CD4-positive, alpha-beta T cell treated with Interleukin-17A for 1 hour (primary cell): ENCODE measurements at regions not wholly inside any gene's neighbourhood (a gene's known extent, or its start where the extent isn't known, plus 50 kb on each side); places are given as distances from the start of the nearest gene placed in this dataset.
"Not testable (repeated sequence)": the region's sequence is repeated elsewhere in the genome, so short reads cannot be mapped to it uniquely, and the experiment has no call there.

Experiments
- DNase-seq: peaks from one replicate; pipeline ENCODE4 v3.0.0-alpha.2; 2020

DNA sequence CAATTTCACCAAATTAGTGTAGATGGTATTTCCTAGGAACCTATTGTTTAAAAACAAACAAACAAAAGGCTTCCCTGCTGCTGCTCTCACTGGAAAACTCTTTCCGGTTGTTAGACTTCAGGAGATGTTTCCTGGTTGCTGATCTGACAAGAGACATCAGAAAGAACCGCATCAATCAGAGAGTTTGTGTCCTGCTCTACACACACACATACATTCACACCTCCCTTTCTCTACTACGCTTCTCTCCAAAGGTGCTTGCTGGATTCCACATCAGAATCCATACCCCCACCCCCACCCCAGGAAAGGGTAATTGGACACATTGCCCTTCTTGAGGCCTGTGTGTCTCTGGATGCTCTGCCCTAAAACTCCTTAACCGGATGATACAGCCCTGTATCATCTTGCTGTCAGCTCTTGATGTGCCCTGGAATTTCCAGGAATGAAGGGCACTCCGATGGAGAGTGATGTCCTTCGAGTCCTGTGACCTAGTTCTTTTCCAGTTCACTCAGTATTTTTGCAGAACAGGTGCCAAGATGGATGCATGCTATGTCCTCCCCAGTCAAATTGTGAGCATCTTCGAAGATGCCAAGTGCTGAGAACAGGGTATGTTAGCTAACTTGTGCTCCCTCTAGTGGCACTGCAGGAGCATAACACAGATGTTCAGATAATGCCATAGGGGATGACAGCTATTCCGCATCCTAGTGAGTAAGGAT lies 113.7 kb upstream of the SLC35F3 start:
- peak; percentile 41 for DNase-seq

DNA sequence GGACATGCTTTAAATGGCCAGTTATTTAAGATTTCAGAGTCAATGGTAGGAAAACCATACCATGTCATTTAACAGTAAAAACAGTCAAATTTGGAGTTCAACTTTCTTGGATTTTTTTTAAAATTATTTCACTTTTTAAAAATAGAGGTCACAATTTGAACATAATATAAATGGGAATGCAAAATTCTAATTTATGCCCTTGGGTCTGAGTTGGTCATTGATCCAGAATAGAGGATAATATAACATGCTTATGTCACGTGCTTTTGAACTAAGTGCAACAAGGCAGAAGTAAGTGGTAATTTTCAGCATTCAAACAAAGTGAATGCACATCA lies 113.1 kb upstream of the SLC35F3 start:
- DNase-seq = no peak

DNA sequence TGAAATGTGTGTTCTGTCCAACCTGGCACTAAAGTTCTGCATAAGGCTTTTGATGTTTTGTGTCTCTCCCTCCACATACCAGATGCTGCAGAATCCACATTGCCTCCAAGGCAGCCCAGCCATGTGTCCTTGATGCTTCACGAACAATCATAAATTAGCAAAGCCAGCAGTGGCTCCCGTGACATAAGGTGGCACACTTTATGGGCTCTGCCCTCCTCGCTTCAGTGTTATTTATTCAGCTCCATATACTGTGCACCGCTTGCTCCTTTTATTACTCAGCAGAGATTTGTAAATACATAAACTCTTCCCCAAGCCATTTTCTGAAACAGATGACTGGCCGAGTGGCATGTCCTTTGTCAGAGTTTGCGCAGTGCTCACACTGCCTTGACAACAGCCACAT lies 112.8 kb upstream of the SLC35F3 start:
- no peak for DNase-seq

DNA sequence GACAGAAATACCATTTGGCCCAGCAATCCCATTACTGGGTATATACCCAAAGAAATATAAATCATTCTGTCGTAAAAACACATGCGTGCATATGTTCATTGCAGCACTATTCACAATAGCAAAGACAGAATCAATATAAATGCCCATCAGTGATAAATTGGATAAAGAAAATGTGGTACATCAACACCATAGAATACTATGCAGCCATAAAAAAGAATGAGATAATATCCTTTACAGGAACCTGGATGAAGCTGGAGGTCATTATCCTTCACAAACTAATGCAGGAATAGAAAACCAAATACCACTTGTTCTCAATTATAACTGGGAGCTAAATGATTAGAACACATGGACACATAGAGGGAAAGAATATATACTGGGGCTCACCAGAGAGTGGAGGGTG lies 109.6 kb upstream of the SLC35F3 start:
- DNase-seq = no peak

DNA sequence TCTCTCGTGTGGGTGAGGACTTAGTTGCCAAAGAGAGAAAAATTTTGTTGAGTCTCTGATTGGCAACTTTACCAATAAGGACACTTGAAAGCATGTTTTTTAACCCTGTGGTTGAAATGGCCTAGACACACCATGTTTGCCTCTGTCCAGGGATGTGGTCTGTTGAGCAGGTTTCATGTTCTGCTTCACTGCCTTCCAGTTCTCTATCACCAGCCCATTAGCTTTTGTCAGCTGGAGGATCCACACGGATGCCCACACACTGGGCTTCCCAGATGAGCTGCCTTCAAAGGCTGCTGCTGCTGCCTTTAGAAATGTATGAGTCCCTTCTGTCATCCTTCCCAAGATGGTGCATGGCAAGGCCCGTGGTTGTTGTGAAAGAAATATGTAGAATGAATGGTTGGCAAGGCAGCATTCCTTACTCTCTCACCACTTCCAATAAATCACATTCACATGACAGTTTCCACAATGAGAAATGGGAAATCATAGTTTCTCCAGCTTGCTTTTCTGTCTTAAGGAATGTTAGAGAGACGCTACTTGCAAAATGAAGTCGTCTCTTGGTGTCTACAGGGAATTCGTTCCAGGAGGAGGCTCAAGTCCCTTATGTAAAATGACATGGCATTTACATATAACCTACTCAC lies 108.2 kb upstream of the SLC35F3 start:
- no peak for DNase-seq

DNA sequence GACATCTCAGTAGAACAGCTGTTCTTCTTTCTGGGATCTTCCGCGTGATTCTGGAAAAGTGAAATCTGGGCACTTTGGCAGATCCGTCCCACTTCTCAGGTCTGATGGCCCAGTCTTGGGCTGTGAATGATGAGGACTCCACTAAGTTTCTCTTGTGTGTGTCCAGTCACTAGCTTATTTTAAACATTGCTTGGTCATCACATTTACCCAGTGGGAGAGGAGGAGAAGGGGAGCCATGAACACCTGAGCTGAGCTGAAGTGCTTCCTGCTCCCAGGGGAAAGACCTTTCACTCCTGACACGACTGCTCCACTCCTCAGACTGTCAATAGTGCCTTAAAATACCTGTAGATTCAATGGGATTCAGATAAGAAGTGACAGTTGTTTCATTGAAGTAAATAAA lies 101.9 kb upstream of the SLC35F3 start:
- no peak for DNase-seq

DNA sequence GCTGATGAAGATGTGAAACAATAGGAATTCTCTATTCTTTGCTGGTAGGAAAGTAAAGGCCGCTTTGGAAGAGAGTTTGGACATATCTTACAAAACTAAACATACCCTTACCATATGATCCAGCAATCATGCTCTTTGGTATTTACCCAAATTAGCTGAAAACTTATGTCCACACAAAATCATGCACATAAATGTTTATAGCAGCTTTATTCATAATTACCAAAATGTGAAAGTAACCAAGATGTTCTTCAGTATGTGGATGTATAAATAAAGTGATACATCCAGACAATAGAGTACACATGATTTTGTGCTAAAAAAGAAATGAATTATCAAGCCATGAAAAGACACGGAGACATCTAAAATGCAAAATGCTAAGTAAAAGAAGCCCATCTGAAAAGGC lies 98.7 kb upstream of the SLC35F3 start:
- DNase-seq = no peak

DNA sequence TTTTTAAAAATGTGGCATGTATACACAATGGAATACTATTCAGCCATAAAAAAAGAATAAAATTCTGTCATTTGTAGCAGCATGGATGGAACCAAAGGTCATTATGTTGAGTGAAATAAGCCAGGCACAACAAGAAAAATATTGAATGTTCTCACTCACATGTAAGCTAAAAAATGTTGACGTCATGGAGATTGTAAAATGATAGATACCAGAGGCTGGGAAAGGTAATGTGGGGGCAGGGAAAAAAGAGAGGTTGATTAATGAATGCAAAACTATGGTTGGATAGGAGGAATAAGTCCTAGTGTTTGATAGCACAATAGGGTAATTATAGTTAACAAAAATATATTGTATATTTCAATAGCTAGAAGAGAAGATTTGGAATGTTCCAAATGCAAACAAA lies 89.1 kb upstream of the SLC35F3 start:
- DNase-seq = no peak

DNA sequence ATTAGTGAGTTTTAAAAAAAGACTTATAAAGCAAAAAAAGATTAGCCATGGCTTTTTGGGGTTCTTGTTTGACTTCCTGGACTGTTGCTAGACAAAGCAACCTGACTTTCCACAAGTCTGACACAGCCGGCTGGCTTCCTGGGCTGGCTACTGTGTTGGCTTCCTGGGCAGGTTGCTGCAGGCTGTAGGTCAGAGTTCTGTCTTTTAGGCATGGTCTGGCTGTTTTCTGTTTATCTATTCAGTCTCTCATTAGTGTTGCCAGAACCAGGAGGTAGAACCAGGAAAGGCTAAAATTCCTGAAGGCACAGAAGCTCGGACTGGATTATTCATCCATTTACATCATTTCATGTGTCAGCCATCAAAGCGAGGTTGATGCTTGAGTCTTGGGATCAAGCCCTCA lies 88.6 kb upstream of the SLC35F3 start:
- DNase-seq = no peak

DNA sequence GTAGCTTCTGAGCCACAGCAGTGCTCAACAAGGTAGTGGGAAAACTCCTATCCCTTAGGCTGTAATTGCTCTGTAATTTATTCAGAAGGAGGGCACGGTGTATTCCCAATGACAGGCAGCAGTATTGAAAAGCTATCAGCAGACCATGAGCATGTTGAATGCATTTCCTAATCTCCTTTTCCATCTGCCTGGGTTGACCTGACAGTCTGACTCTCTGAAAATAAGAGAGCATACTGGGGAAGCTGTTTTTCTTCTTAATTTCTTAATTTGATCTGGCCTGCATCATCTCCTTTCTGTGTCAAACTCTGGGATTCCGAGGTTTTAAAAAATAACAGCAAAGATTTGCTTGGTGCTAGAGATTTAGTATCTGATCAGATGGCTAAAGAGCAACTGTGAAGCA lies 88.1 kb upstream of the SLC35F3 start:
- no peak for DNase-seq

DNA sequence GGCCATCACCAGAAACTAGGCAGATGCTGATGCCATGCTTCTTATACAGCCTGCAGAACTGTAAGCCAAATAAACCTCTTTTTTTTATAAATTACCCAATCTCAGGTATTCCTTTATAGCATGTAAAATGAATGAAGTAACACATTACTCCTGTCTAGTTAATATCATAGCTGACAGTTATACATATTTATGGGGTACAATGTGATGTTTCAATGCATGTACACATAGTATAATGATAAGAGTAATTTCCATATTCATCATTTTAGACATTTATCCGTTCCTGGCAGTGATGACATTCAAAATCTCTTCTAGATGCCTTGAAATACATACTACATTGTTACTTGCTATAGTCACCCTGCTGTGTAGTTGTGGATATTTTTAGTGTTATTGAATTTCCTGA lies 85.4 kb upstream of the SLC35F3 start:
- DNase-seq = no peak

DNA sequence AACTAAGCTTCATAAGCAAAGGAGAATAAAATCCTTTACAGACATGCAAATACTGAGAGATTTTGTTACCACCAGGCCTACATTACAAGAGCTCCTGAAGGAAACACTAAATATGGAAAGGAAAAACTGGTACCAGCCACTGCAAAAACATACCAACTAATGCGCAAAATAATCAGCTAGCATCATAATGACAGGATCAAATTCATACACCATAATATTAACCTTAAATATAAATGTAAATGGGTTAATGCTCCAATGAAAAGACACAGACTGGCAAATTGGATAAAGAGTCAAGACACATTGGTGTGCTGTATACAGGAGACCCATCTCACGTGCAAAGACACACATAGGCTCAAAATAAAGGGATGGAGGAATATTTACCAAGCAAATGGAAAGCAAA lies 80.3 kb upstream of the SLC35F3 start:
- not testable (repeated sequence) for DNase-seq

DNA sequence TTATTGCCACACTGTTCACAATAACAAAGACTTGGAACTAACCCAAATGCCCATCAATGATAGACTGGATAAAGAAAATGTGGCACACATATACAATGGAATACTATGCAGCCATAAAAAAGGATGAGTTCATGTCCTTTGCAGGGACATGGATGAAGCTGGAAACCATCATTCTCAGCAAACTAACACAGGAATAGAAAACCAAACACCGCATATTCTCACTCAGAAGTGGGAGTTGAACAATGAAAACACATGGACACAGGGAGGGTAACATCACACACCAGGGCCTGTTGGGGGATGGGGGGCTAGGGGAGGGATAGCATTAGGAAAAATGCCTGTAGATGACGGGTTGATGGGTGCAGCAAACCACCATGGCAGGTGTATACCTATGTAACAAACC lies 76.5 kb upstream of the SLC35F3 start:
- not testable (repeated sequence) for DNase-seq

DNA sequence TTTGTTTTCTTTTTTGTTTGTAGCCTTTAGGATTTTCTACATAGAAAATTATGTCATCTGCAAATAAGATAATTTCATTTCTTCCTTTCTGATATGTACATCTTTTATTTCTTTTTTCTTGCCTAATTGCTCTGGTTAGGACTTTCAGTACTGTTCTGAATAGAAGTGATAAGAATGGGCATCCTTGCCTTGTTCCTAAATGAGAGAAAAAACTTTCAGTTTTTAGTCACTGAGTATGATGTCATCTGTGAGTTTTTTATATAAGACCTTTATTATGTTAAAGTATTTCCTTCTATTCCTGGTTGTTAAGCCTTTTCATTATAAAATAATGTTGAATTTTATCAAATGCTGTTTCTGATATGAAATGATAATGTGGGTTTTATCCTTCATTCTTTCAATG lies 76.0 kb upstream of the SLC35F3 start:
- no peak for DNase-seq

DNA sequence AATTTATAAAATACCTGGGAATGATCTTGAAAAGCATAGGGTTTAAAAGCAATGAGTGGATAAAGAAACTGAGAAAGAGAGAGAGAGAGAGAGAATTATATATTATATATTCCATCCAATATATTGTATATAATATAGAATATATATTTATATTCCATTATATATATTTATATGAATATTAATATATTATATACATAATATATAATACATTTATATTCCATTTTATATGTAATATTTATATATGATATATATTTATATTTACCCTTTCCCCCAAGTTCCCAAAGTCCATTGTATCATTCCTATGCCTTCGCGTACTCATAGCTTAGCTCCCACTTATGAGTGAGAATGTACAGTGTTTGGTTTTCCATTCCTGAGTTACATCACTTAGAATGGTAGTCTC lies 69.9 kb upstream of the SLC35F3 start:
- DNase-seq = no peak

DNA sequence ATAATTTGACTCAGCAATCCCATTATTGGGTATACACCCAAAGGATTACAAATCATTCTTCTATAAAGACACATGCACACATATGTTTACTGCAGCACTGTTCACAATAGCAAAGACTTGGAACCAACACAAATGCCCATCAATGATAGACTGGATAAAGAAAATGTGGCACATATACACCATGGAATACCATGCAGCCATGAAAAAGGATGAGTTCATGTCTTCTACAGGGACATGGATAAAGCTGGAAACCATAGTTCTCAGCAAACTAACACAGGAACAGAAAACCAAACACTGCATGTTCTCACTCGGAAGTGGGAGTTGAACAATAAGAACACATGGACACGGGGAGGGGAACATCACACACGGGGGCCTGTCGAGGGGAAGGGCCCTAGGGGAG lies 66.3 kb upstream of the SLC35F3 start:
- not testable (repeated sequence) for DNase-seq

DNA sequence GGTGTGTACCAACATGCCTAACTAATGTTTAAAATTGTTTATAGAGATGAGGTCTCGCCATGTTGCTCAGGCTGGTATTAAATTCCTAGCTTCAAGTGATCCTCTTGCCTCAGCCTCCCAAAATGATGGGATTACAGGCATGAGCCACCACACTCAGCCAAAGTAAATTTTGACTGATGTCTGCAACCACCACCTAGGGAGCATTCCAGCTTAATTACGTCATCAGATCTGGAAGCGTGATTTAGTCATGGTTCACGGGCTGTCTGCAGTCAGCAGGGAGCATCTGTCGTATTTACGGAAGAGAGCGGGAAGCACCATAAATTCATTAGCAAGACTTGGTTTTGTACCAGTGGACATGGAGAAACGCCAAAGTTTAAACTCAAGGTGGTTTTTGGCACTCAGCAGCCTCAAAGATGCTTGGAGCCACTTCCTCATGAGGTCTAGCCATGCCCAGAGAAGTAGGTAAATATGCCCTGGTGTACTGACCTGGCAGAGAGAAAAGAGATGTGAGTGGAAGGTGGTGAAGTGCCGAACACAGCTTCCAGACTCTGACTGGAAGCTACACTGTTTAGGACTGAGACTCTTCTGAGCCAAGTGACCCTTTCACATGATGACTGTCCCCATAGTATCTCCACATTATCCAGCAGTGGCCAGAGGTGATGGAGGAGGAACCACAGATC lies 60.8 kb upstream of the SLC35F3 start:
- DNase-seq = no peak

DNA sequence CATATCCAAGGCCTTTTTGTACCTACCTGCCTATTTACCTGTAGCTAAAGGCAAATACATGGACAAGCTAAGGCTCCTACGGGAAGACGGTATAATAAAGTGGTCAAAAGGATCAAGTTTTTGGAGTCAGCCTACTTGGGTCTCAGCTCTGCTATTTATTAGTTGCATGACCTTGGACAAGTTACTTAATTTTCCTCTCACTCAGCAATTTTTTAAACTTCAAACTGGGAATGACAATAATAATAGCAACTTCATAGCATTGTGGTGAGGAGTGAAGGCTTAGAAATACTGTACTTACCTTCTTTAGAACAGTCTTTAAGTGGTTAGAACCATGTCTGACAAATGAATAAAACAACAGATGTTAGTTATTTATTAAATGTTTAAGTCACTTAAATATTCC lies 60.2 kb upstream of the SLC35F3 start:
- DNase-seq = no peak

DNA sequence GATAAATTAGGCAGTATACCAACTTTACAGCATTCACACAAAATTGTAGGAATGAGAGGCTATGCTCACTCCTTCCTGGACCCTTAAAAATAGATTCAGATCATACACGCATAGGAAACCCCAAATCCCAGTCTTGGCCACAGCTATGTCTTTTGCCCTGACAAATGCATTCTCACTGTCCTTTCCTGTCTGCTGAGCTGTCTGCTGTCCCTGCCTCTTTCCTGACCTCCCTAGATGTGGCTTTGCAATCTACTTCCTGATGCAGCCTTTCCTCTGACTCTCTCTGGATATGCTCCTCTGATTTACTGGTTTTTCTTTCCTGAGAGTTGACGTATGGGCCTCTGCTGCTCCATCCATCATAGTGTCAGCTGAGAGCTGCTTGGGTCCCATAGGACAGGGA lies 59.8 kb upstream of the SLC35F3 start:
- DNase-seq = no peak
